ENCODE measurements at regions not wholly inside any gene's neighbourhood (a gene's known extent, or its start where the extent isn't known, plus 50 kb on each side); places are given as distances from the start of the nearest gene placed in this dataset.

DNA sequence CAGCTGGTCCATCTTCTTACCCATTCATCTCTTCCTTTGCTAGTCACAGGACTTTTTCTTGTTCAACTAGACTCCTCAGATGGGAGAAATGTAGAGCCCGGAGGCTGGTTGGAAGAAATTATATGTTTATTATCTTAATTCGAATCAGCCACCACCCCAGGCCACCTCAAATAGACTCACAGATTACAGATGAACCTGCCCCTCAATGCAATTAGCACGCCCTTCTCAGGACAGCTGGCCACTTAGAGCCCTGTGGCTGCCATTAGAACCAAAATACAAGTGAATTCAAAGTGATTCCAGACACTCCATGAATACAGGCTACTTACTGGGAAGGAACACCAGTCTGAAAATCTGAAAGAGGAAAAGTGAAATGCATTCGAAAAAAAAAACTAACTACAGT lies 176.4 kb downstream of the MAFB start:
- no peak for TF ChIP-seq POLR2A (IDR thresholded peaks at IDR 0.05; ENCODE audit: low read length)
- no peak for TF ChIP-seq GATA1 (IDR thresholded peaks at IDR 0.05; ENCODE audit: low read depth, low read length)
